ENCODE measurements at regions not wholly inside any gene's neighbourhood (a gene's known extent, or its start where the extent isn't known, plus 50 kb on each side); places are given as distances from the start of the nearest gene placed in this dataset.
"Not testable (repeated sequence)": the region's sequence is repeated elsewhere in the genome, so short reads cannot be mapped to it uniquely, and the experiment has no call there.

GRCh38 chr1:30160999-30161689, 562.2 kb downstream of the MATN1 start:
- no peak for ATAC-seq
- H3K36me3 Mint-ChIP-seq, result no peaks in the 10 kb centered on the region
- DNase-seq (ENCODE audit: low spot score in 2 of 2), result no peak
- no peaks in the 10 kb centered on the region for H3K4me1 Mint-ChIP-seq
- no peak overlapping the region for H3K4me3 Mint-ChIP-seq
- H3K27ac Mint-ChIP-seq, result no peak overlapping the region
- H3K9me3 Mint-ChIP-seq, result no peaks in the 10 kb centered on the region

DNA sequence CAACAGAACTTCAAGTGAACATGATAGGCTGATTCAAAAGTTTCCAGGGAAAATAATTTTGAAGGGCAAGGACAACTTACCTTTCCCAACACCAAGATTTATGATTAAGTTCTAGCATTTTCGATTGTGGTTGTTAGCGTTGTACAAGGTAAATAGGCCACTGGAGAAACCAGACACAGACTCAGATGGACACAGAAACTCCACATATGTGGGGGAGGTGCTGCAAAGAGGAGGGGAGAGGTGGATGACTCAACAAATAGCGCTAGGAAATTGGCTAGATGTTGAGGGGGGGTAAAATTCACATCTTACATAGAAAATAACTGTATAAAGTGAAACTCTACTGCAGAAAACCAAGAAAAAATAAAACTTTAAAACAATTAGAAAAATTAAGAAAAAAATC, 564.4 kb downstream of the MATN1 start:
- H3K36me3 Mint-ChIP-seq, result no peaks in the 10 kb centered on the region
- H3K9me3 Mint-ChIP-seq, result peaks cover 3% of the 10 kb centered on the region
- ATAC-seq (no peak), DNase-seq (ENCODE audit: low spot score in 2 of 2) (no peak)
- H3K27ac Mint-ChIP-seq, result no peak overlapping the region
- no peaks in the 10 kb centered on the region for H3K4me1 Mint-ChIP-seq
- H3K4me3 Mint-ChIP-seq, result no peak overlapping the region

- DNase-seq (ENCODE audit: low spot score in 2 of 2); ATAC-seq; H3K9me3 Mint-ChIP-seq; H3K4me1 Mint-ChIP-seq; H3K4me3 Mint-ChIP-seq; H3K36me3 Mint-ChIP-seq; H3K27ac Mint-ChIP-seq: not testable (repeated sequence)
Observed at GRCh38 chr1:30155698-30156097, 567.7 kb downstream of the MATN1 start.

GRCh38 chr1:30155253-30155652, 568.1 kb downstream of the MATN1 start:
- H3K36me3 Mint-ChIP-seq; H3K4me3 Mint-ChIP-seq; DNase-seq (ENCODE audit: low spot score in 2 of 2); ATAC-seq; H3K4me1 Mint-ChIP-seq; H3K9me3 Mint-ChIP-seq; H3K27ac Mint-ChIP-seq: not testable (repeated sequence)

DNA sequence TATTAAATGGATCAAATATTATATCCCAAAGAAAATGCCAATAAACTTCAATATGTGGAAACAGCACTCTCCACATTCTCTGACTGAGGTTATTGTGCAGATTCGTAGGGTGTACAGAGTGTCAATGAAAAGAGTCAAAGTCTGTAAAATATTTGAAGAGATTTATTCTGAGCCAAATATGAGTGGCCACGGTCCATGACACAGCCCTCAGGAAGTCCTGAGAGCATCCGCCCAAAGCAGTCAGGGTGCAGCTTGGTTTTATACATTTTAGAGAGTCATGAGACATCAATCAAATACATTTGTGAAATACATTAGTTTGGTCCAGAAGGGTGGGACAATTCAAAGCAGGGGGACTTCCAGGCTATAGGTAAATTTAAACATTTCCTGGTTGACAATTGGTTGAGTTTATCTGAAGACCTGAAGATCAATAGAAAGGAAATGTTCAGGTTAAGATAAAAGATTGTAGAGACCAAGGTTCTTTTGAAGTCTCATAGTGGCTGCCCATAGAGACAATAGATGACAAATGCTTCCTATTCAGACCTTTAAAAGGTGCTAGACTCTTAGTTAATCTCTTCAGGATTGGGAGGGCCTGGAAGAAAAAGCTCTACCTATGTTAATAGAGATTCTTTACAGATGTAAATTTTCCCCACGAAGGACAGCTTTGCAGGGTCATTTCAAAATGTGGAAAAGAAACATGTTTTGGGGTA, 569.5 kb downstream of the MATN1 start:
- Mint-ChIP-seq H3K27ac (no peak overlapping the region), H3K9me3 (peaks cover 9% of the 10 kb centered on the region), H3K4me3 (no peak overlapping the region), H3K36me3 (no peaks in the 10 kb centered on the region), H3K4me1 (no peaks in the 10 kb centered on the region)
- ATAC-seq, result no peak
- DNase-seq (ENCODE audit: low spot score in 2 of 2), result peak in 1 of 2 donors; percentile 18

DNA sequence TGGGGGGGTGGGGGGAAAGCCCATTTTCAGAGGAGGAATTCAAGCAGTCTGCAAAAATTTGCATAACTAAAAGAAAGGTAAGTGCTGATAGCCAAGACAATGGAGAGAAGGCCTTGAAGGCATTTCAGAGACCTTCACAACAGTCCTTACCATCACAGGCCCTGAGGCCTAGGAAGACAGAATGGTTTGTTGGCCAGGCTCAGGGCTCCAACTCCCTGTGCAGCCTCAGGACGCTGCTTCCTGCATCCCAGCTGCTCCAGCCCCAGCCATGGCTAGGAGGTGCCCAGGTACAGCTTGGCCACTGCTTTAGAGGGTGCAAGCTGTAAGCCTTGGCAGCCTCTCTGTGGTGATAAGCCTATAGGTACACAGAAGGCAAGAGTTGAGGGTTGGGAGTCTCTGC, 571.6 kb downstream of the MATN1 start:
- ATAC-seq (no peak), DNase-seq (ENCODE audit: low spot score in 2 of 2) (peak in 1 of 2 donors; percentile 8)
- no peak overlapping the region for H3K4me3 Mint-ChIP-seq

GRCh38 chr1:30151119-30151518, 572.3 kb downstream of the MATN1 start:
- ATAC-seq, result no peak
- H3K27ac Mint-ChIP-seq, result no peak overlapping the region
- H3K4me1 Mint-ChIP-seq, result no peaks in the 10 kb centered on the region
- peaks cover 9% of the 10 kb centered on the region for H3K9me3 Mint-ChIP-seq
- no peaks in the 10 kb centered on the region for H3K36me3 Mint-ChIP-seq
- H3K4me3 Mint-ChIP-seq, result no peak overlapping the region
- DNase-seq (ENCODE audit: low spot score in 2 of 2), result peak in 1 of 2 donors; percentile 20

More for the DNA sequence above, 571.6 kb downstream of the MATN1 start:
- Mint-ChIP-seq H3K36me3 (no peaks in the 10 kb centered on the region), H3K27ac (no peak overlapping the region), H3K4me1 (no peaks in the 10 kb centered on the region), H3K9me3 (peaks cover 9% of the 10 kb centered on the region)

- Mint-ChIP-seq H3K4me3 (no peak overlapping the region), H3K4me1 (peaks cover 8% of the 10 kb centered on the region), H3K27ac (no peak overlapping the region), H3K9me3 (peaks cover 6% of the 10 kb centered on the region), H3K36me3 (no peaks in the 10 kb centered on the region)
- DNase-seq (ENCODE audit: low spot score in 2 of 2), result no peak
- no peak for ATAC-seq
Observed at GRCh38 chr1:30149226-30149625, 574.2 kb downstream of the MATN1 start.

DNA sequence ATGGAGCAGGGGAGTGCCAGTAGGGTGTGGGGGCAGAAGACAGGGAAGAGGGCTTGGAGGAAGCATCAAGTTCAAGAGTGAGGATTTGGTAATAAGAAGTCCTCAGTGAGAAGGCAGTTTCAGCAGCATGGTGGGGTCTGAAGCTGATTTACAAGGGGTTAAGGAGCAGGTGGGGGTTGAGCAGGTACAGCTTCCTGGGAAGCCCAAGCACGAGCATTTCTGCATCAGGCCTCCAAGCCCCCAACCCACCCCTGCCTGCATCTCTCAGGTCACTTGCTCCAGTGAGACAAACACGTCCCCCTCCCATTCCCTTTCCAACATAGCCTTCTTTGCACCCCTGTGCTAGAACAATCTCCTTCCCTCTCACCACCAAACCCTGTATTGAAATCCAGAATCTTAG, 574.7 kb downstream of the MATN1 start:
- peaks cover 8% of the 10 kb centered on the region for H3K4me1 Mint-ChIP-seq
- no peak overlapping the region for H3K27ac Mint-ChIP-seq
- DNase-seq (ENCODE audit: low spot score in 2 of 2) (no peak), ATAC-seq (no peak)
- H3K36me3 Mint-ChIP-seq, result no peaks in the 10 kb centered on the region
- H3K9me3 Mint-ChIP-seq, result peaks cover 6% of the 10 kb centered on the region
- no peak overlapping the region for H3K4me3 Mint-ChIP-seq

GRCh38 chr1:30147188-30147587, 576.2 kb downstream of the MATN1 start:
- Mint-ChIP-seq H3K36me3 (no peaks in the 10 kb centered on the region), H3K27ac (no peak overlapping the region), H3K9me3 (peaks cover 6% of the 10 kb centered on the region), H3K4me3 (no peak overlapping the region), H3K4me1 (peaks cover 8% of the 10 kb centered on the region)
- ATAC-seq (no peak), DNase-seq (ENCODE audit: low spot score in 2 of 2) (no peak)

DNA sequence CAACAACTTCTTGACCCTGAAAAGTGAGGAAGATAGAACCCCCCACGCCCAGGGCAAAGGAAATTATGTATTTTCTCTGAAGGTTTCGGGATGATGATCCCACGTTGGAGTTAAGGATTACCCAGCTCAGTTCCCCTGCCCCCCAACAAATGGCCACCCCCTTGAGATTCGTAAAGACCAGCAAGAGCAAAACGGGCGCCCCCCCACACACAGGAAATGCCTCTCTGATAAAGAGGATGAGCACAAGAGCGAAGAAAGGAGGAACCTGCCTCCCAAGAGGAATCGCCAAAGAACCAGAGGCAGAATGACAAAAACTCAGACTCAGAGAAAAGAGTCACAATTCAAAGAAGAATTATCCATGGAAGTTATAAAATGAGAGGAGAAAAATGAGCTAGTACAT, 576.9 kb downstream of the MATN1 start:
- no peak for ATAC-seq
- no peak for DNase-seq (ENCODE audit: low spot score in 2 of 2)
- Mint-ChIP-seq H3K9me3 (peaks cover 4% of the 10 kb centered on the region), H3K4me3 (no peak overlapping the region), H3K36me3 (no peaks in the 10 kb centered on the region), H3K4me1 (peaks cover 8% of the 10 kb centered on the region), H3K27ac (no peak overlapping the region)

GRCh38 chr1:30145723-30146303, 577.6 kb downstream of the MATN1 start:
- Mint-ChIP-seq H3K36me3 (no peaks in the 10 kb centered on the region), H3K4me1 (peaks cover 8% of the 10 kb centered on the region), H3K27ac (no peak overlapping the region), H3K4me3 (no peak overlapping the region), H3K9me3 (no peaks in the 10 kb centered on the region)
- DNase-seq (ENCODE audit: low spot score in 2 of 2), result no peak
- ATAC-seq, result no peak

DNA sequence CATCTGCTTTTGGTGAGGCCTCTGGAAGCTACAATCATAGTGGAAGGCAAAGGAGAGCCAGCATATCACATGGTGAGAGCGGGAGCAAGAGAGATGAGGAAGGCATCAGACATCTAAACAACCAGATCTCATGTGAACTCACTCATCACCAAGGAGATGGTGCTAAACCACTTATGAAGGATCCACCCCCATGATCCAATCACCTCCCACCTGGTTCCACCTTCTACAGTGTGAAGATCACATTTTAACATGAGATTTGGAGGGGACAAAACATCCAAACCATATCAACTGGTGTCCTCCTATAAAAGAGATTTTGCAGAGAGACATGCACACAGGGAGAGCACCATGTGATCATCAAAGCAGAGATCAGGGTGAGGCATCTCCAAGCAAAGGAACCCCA, 578.6 kb downstream of the MATN1 start:
- ATAC-seq (no peak), DNase-seq (ENCODE audit: low spot score in 2 of 2) (no peak)
- H3K36me3 Mint-ChIP-seq, result no peaks in the 10 kb centered on the region
- peaks cover 8% of the 10 kb centered on the region for H3K4me1 Mint-ChIP-seq
- no peak overlapping the region for H3K27ac Mint-ChIP-seq
- H3K9me3 Mint-ChIP-seq, result no peaks in the 10 kb centered on the region
- no peak overlapping the region for H3K4me3 Mint-ChIP-seq

- ATAC-seq, result no peak
- peaks cover 8% of the 10 kb centered on the region for H3K4me1 Mint-ChIP-seq
- no peaks in the 10 kb centered on the region for H3K9me3 Mint-ChIP-seq
- no peak overlapping the region for H3K4me3 Mint-ChIP-seq
- DNase-seq (ENCODE audit: low spot score in 2 of 2), result no peak
- H3K36me3 Mint-ChIP-seq, result no peaks in the 10 kb centered on the region
- no peak overlapping the region for H3K27ac Mint-ChIP-seq
Observed at GRCh38 chr1:30143517-30143916, 579.9 kb downstream of the MATN1 start.

DNA sequence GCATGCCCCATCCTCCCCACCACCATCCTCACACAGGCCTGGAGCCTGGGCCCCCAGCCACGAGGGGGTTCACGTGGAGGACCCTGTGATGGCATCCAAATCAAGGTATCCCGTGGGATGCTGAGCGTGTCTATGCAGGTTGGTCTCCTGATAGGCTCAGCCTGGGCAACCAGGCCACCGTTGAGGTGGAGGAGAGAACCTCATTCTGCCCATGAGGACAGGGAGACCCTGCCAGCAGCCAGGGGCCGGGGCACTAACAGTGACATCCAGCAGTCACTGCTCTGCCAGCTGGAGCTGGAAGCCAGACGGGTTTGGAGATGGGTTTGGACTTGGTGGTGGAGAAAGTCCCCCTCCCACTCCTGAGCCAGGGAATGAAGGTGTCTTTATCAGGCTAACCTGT, 582.8 kb downstream of the MATN1 start:
- H3K4me1 Mint-ChIP-seq, result peaks cover 3% of the 10 kb centered on the region
- no peak overlapping the region for H3K27ac Mint-ChIP-seq
- ATAC-seq (no peak), DNase-seq (ENCODE audit: low spot score in 2 of 2) (no peak)
- no peaks in the 10 kb centered on the region for H3K9me3 Mint-ChIP-seq
- no peak overlapping the region for H3K4me3 Mint-ChIP-seq
- H3K36me3 Mint-ChIP-seq, result no peaks in the 10 kb centered on the region

- Mint-ChIP-seq H3K4me3 (no peak overlapping the region), H3K4me1 (no peaks in the 10 kb centered on the region), H3K36me3 (no peaks in the 10 kb centered on the region), H3K9me3 (no peaks in the 10 kb centered on the region), H3K27ac (no peak overlapping the region)
- ATAC-seq (no peak), DNase-seq (ENCODE audit: low spot score in 2 of 2) (no peak)
Observed at GRCh38 chr1:30138891-30139290, 584.5 kb downstream of the MATN1 start.
